ENCODE measurements at regions not wholly inside any gene's neighbourhood (a gene's known extent, or its start where the extent isn't known, plus 50 kb on each side); places are given as distances from the start of the nearest gene placed in this dataset.
"Not testable (repeated sequence)": the region's sequence is repeated elsewhere in the genome, so short reads cannot be mapped to it uniquely, and the experiment has no call there.

DNA sequence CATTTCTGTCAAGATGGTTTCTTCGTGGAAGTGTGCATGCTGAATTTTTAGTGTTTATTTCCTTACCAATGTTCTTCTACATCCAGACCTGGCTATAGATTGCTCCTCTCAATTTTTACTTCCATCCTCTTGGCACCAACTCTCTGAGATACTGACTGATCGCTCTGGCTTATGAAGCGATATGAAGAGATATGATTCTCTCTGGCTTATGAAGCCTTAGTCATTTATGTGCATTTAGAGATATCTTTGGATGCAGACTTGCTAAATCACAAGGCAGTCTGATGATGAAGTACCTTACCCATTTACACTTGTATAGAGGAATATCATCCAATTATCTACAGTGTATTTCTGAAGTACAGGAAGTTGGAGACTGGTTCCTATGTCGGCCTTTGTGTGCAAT is 295.4 kb upstream of the STXBP5 start:
- DNase-seq, result no peak

DNA sequence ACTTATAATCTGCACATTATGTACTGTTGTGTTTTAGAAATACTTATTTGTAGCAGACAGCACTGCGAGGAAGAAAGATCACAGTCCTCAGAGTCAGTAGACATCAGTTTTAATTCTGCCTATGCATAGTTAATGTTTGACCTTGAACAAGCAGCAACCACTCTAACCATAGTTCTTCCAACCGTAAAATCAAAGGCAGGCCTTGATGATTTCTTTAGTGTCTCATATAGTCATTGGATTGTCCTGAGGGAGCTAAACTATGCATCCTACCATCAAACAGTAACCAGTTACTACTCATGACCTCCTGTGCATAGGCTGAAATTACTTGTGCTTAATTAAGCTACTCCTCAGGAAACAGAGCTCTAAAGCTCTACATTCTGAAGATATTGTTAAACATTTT is 294.8 kb upstream of the STXBP5 start:
- no peak for DNase-seq

DNA sequence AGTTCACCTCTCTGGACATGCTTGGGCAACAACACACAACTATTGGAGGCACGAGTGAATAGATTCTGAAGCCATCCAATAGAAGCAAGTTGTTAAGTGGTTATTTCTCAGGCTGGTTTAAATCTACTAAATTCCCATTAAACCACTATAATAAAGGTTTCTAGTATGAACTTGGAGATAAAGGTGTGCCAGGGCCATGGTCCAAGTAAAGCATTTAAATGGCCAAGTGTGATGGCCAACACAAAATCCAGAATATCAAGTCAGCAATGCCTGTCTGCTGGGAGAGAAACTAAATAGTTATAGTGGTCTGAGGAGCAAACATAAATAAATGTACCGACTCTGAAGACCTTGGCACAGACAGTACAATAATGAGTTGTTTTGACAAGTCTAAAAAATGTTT is 294.3 kb upstream of the STXBP5 start:
- DNase-seq, result no peak

DNA sequence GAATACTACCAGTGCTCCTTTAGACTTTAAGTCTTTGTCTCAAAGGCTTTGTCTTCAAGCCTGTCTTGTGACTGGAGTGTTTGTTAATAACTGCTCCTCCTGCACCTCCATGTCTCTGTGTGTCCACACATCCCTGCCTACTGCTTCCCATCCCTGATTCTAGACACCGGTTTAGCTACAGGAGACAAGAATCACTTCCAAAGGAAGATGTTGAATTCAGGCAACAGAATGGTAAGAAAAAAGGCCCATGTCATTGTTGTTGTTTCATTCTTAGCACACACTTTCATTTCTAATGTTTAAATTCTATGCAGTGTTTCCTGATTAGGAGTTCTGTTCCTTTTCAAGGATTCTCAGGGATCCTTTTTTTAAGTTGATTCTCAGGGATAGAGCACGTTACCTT is 293.6 kb upstream of the STXBP5 start:
- DNase-seq, result no peak

DNA sequence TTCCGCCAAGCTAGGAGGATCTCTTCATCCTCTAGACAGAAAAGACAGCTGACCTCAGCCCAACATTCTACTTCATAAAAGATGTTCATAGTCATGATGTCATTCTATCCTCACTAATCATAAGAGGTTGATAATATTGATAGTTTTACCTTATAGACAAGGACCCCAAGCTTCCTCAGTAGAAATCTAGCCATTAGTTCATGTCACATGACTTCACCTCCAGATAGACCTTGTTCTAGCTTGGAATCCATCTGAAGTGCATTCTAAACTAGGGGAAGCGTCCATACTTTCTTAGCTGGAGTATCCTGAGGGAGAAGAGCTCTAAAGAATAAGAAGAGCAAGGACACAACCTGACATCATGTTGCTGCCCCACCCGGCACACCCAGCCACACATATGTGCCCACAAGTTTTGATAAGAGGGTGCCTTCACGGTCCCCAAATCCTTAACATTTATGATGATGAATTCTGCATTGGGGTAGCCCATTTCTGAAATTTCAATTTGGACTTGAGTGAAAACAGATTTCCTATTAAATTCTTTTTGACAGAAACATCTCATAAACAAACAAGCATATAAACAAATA is 292.5 kb upstream of the STXBP5 start:
- no peak for DNase-seq

DNA sequence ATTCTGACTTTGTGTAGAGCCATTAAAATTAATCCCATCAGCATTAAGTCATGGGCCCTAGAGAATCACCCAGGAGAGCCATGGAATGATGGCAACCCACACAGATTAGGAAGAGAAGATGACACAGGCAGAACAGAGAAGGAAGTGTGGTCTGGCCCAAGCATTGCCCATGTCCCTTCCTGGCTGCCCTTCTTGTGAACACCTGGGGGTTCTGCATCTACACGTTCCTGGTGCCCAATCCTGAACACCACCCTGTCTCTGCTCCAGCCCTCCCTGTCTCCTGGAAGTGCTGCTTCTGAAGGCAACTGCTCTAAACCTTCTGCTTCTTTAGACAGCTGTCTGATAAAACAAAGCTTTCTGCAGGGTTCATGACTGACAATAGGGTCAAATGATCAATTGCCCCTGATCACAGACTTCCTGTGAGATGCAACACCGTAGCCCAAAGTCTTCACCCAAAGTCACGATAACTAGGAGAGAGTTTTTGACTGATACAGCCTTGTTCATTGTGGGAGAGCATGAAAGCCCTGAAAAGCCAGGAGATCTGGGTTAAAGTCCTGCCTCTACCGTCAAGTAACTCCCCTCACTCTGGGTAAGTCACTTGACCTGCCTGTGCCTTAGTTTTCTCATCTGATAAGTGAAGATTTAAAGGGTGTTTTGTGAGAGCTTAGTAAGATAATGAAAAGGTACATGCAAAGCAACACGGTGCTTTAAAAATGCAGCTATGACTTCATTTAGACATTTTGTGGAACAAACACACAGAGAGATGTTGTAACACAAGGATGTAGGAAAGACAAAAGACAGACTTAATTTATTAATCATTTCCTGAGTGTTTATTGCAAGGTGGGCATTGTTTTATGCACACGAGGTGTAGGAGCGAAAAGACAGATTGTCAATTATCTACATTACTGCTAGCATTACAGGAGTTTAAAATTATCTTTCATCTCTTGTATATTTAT is 291.2 kb upstream of the STXBP5 start:
- DNase-seq, result no peak

DNA sequence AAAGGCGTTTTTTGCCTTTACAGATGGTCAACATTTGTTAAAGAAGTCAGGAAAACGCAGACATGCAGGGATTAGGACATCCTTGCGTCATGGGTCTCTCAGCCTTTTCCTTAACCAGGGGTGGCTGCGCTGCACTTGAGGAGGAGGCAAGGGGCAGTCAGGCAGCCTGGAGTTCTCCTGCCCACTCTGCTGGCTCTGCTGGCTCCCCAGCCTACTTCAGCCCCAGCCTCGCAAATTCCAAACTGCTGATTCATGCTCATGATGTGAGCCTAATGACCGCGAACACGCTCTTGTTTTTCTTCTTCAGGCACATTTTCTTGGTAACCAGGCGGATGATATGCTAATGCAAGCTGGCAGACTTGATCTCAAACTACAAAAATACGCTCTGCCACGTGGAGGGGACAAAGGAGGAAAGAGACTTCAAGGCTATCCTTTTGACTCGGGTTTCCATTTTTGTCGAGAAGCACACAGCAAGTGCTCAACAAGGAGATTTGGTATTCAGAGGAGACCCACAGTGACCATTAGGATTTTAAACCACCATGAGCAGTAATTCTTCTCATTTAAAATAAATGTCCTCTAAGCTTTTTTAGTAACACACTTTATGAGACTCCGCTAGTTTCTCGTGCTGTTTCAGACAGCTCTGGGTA is 290.3 kb upstream of the STXBP5 start:
- no peak for DNase-seq

DNA sequence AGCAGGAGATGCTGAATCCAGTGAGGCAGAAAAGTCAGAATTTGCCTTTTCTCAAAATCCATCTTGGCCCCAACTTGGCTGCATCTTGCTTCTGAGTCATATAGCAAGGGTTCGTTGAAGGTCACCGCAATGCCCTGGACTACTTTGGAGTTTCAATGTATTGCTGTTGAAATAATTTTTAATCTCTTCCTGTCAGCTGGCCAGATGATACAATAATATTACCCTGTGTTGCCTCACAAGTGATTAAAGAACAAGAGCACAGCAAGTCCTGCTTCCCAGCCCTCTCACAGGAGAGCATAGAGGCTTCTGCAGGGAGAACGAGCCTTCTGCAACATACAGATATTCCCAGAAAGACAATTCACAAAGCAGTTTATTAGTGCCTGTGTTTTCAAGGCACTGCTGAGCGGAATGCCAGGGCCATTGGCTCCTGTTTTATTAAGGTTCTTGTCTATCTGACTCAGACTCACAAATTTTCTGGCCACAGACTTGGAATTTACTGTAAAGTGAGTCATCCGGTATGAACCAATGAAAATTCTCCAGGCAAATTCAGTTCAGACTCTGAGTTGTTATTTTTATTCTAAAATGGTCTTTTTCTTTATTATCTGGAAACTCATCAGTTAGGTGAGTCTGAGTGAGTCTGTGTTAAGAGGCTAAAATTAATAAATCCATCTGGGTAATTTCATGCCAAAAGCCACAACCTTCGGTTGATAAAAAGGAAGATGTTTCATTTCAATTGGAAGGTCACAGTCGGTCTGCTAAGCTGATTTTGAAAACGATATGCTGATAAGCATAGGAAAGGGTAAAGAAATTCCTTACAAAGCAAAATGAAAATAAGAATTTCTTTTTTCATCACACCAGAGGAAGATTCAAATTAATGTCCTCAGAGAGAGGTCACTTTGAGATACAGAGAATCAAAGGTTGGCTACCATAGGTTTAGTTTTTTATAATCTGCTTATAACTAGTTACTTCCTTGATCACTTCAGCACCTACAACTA is 289.4 kb upstream of the STXBP5 start:
- no peak for DNase-seq

DNA sequence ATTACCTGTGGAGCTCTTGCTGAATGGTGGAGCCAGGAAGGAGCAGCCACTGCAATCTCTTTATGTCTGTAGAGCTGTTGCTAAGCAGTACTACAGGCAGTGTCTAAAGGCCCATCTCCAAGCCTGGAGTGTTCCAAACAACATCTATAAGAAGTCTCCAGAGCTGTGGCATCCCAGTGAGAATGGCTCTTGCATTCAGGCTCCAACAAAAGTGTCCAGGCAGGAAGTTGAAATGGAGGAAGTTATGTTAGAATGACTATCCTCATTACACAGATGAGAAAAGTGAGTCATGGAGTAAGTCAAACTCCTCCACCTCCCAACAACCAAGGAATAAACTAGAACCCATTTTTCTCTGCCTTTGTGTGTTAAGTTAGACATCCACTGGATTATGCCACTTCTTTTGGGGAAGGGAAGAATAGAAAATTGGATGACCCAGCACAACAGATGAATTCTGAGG is 288.5 kb upstream of the STXBP5 start:
- DNase-seq, result no peak

DNA sequence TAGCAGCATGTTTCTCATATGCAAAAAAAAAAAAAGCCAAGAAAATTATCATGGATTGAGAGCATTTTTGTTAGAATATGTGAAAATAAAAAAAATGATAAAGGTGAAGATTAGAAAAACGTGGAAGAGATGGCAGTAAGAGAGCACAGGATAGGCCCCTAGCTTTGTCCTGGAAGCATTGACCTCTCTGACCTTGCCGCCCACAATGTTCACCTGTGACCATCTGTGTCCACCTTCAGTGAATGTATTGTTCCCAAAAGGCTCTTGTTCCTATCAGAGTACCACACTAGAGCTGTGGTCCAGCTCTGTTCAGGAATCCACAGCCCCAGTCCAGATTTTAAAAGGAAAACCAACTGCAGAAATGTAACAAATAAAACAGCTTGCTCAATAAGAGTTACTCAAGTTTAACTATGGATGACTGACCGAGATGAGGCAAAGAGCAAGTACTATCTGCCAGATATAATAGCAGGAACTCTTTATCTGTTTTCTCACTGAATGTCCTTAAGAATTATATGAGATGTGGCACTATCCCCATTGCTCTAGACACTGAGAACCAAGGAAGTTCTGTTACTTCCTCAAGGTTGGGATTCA is 287.7 kb upstream of the STXBP5 start:
- no peak for DNase-seq

DNA sequence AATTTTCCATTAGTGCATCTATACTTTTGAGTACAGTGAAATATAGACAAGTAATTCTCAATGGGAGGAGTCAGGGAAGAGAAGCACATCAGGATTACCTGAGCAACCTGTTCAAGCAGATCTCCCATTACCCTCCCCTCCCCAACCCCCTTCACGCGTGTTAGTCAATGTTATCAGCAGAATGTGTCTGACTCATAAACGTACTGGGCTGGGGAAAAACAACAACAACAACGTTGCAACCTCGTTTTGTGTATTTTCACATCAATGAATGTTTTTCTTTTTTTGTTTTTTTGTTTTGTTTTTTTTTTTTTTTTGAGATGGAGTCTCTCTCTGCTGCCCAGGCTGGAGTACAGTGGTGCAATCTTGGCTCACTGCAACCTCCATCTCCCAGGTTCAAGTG is 287.0 kb upstream of the STXBP5 start:
- DNase-seq, result no peak

DNA sequence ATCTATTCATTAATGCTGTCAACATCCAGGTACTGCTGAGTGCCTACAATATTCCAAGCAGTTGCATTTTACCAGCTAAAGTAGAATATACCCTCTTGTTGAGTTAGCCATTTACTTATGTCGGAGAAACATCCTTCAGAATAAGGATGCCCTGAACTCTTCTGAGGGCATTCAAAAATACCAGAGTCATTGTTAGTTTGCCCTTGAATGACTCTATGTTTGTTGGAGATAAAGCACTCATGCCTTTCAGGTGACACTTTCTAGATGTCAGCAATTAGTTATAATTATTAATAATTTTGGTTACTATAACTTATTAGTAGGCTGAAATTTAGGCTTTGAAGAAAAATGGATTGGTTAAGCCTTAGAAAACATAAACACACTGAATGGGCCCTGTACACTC is 286.2 kb upstream of the STXBP5 start:
- DNase-seq, result no peak

DNA sequence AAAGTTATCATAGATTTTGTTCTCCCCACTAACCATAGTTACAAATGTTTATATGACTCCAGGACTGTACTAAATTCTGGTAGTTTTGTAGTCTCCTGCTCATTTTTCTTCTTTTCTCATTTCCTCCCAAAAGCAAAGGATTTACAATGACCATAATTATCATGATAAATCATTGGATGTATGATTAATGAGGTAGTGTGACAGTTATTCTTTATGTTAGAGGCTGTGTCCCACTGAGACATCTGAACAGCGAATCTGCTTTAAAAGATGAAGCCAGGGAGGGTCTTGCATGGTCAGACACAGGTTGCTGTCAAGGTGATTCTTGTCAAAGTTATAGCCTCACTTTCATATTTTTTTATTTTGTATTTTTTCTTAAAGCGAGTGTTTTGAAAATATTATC is 285.2 kb upstream of the STXBP5 start:
- DNase-seq, result no peak

DNA sequence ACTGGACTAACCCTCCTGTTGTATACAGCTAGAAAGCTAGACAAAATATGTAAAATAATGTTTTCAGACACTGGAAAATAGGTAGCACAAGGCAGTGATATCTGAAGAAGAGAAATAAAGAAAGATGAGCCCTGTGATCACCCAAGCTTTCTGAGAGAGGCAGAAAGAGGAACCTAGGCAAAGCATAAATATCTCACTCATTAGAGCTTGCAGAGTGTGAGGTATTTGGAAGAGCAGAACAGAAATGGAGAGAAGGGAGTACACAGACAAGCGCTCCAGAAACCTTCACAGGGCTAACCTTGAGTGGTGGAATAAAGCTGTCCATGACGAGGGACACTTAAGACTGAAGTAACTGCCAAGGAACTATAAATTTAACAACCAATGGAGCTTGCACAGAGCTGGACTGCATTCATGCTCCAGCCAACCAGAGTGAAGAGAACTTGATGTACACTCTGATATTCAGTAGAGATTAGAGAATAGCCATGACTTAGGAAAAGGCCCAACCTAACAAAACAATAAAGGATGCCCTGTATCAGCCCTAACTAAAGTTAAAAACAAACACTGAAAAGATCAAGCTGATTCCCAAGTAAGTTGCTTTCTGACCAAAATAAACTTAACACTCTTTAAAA is 280.9 kb upstream of the STXBP5 start:
- no peak for DNase-seq

DNA sequence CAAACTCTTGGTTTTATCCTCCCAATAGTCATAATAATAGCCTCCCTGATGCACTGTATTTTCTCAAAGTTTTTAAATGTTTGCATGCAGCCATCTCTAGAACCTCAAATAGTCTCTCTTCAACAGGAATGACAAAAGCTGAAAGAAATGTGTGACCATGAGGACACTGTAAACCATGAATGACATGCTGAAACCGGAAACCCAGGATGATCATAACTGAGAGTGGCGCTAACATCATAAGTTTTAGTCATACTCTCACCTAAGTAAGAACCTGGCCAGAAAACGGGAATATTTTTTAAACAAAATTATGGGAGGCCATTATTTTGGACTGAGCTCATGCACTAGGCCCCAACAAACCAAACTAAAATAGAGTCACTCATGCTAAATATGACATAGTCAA is 278.4 kb upstream of the STXBP5 start:
- DNase-seq, result no peak

DNA sequence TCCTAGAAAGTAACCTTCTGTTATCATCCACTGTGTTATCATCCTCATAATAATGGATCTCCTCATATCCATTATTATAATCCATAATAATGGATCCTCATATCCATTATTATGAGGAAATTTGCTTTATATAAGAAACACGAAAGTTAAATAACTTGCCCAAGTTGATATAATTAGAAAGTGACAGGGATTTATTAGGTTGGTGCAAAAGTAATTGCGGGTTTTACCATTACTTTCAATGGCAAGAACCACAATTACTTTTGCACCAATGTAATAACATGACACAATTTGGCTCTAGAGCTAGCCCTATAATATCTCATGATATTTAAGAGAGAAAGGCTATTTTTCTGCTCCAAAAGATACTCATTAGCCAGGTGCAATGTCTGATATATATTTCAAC is 275.7 kb upstream of the STXBP5 start:
- no peak for DNase-seq

DNA sequence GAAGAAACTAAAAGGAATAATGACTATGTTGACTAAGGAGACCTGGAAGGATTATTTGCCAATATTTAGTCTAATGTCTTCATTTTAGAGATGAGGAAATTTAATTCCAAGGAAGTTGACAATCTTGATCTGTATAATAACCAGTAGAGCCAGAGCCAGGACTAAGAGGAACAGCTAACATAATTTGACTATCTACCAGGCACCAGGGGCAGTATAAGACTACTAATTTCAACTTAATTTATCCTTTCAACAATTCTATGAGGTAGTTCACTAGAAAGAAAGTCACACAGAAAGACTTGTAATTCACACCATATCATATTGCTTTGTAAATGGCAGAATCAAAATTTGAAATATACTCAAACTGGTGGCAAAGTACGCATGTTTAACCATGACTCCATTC is 273.0 kb upstream of the STXBP5 start:
- DNase-seq, result no peak

DNA sequence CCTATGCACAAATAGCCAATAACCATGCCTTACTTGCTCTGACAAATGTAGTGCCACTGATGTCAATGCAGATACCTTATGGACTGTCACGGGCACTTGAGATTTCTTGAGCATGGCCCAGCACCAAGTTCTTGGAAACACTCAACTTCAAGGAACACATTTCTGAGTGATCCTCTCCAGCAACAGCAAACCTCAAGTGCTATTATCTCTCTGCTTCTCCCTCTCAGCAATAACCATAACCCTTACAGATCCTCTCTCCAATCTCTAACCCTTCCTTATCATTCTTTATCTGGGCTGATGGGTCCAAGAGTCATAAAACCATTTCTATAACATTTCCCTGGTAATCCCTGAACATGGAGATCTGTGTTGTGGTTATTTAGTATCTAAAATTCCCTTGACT is 266.9 kb upstream of the STXBP5 start:
- no peak for DNase-seq

DNA sequence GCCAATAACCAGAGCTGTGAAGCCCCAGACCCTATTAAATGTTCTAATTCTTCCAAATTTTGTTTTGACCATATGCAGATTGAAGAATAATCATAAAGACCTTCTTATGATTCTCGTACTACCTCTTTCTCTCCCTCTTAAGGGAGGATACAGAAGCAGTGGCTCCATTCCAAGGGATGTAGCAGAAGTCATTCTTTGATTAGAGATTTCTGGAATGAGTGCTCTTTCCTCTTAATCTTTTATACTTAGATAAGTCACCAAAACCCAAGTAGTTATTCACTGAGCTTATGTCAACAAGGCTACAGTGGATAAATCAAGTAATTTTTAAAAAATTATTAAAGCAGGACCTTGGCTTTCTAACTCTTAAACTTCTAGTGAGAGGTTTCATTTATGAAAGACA is 266.0 kb upstream of the STXBP5 start:
- no peak for DNase-seq

DNA sequence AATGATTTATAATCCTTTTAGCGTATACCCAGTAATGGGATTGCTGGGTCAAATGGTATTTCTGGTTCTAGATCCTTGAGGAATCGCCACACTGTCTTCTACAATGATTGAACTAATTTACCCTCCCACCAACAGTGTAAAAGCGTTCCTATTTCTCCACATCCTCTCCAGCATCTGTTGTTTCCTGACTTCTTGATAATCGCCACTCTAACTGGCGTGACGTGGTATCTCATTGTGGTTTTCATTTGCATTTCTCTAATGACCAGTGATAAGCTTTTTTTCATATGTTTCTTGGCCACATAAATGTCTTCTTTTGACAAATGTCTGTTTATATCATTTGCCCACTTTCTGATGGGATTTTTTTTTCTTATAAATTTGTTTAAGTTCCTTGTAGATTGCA is 264.8 kb upstream of the STXBP5 start:
- not testable (repeated sequence) for DNase-seq

DNA sequence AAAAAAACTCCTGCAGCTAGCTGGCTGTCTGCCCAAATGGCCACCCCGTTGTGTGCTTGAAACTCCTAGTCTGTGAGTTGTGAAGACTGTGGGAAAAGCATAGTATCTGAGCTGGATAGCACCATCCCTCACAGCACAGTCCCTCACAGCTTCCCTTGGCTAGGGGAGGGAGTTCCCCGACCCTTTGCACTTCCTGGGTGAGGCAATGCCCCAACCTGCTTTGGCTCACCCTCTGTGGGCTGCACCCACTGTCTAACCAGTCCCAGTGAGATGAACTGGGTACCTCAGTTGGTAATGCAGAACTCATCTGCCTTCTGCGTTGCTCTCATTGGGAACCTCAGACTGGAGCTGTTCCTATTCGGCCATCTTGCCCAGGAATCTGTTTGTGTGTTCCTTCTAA is 260.6 kb upstream of the STXBP5 start:
- no peak for DNase-seq

DNA sequence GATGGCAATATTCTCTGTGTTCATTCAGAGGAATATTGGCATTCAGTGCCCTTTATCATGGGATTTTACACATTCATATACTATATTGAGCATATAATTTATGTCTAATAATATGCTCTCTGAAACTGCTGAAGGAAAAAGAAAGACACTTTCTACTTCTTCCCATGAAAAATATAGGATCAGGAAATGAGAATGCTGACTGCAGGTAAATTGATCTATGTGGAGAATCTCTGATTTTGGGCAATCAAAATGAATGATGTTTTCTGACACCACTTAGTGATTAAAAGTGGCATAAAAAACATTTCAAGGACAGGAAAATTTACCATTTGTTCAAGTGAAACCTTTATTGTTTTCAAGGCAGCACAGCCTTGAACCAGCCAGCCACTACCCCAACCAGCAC is 260.1 kb upstream of the STXBP5 start:
- DNase-seq, result no peak

Data from NCI-H526 treated with DMSO at 0.1 percent for 48 hours (cell line).